NCI-H510A treated with DMSO at 0.1 percent for 48 hours (cell line): ENCODE measurements at regions not wholly inside any gene's neighbourhood (a gene's known extent, or its start where the extent isn't known, plus 50 kb on each side); places are given as distances from the start of the nearest gene placed in this dataset.

Experiments used
- DNase-seq: peaks from one replicate; lab custom pipeline; 2025; lab: John Stamatoyannopoulos, UW

- DNase-seq = no peak
Observed at GRCh38 chr12:20194171-20194570, 174.2 kb upstream of the PDE3A start.

GRCh38 chr12:20196767-20197166 lies 171.6 kb upstream of the PDE3A start:
- no peak for DNase-seq

- no peak for DNase-seq
Observed at GRCh38 chr12:20197411-20197810, 170.9 kb upstream of the PDE3A start.

GRCh38 chr12:20199780-20200179 lies 168.6 kb upstream of the PDE3A start:
- DNase-seq = no peak

- no peak for DNase-seq
Observed at GRCh38 chr12:20201733-20202132, 166.6 kb upstream of the PDE3A start.

- no peak for DNase-seq
Observed at GRCh38 chr12:20205854-20206253, 162.5 kb upstream of the PDE3A start.

GRCh38 chr12:20206410-20206809 lies 161.9 kb upstream of the PDE3A start:
- no peak for DNase-seq

- no peak for DNase-seq
Observed at GRCh38 chr12:20210621-20211215, 157.6 kb upstream of the PDE3A start.

- no peak for DNase-seq
Observed at GRCh38 chr12:20211541-20211940, 156.8 kb upstream of the PDE3A start.

- no peak for DNase-seq
Observed at GRCh38 chr12:20211981-20212421, 156.3 kb upstream of the PDE3A start.

- DNase-seq = no peak
Observed at GRCh38 chr12:20212658-20213555, 155.4 kb upstream of the PDE3A start.

- DNase-seq = no peak
Observed at GRCh38 chr12:20213723-20214625, 154.4 kb upstream of the PDE3A start.

GRCh38 chr12:20220339-20220738 lies 148.0 kb upstream of the PDE3A start:
- no peak for DNase-seq

GRCh38 chr12:20232931-20233675 lies 135.2 kb upstream of the PDE3A start:
- no peak for DNase-seq

GRCh38 chr12:20234474-20234873 lies 133.9 kb upstream of the PDE3A start:
- DNase-seq = no peak

GRCh38 chr12:20237091-20237490 lies 131.2 kb upstream of the PDE3A start:
- DNase-seq = no peak

- DNase-seq = no peak
Observed at GRCh38 chr12:20245491-20245890, 122.8 kb upstream of the PDE3A start.

GRCh38 chr12:20248646-20249045 lies 119.7 kb upstream of the PDE3A start:
- DNase-seq = no peak

- DNase-seq = no peak
Observed at GRCh38 chr12:20250761-20251160, 117.6 kb upstream of the PDE3A start.

- DNase-seq = no peak
Observed at GRCh38 chr12:20257311-20257710, 111.0 kb upstream of the PDE3A start.

- DNase-seq = no peak
Observed at GRCh38 chr12:20259786-20260185, 108.6 kb upstream of the PDE3A start.

- no peak for DNase-seq
Observed at GRCh38 chr12:20260851-20261250, 107.5 kb upstream of the PDE3A start.
